PC-9 (cell line): ENCODE measurements at regions not wholly inside any gene's neighbourhood (a gene's known extent, or its start where the extent isn't known, plus 50 kb on each side); places are given as distances from the start of the nearest gene placed in this dataset.

Source experiments
- CTCF ChIP-seq: fragments of 200-600 bp; sonication (generic); conservative IDR thresholded peaks from 2 replicates; pipeline ENCODE4 v1.6.1; 2017; ENCODE audit warnings: mixed run types, antibody characterized with exemption, mild to moderate bottlenecking, moderate library complexity
- EZH2 ChIP-seq: fragments of 200-600 bp; sonication (generic); IDR thresholded peaks from 2 replicates; pipeline ENCODE4 v1.8.0; 2017; ENCODE audit warnings: antibody characterized with exemption, low read depth

DNA sequence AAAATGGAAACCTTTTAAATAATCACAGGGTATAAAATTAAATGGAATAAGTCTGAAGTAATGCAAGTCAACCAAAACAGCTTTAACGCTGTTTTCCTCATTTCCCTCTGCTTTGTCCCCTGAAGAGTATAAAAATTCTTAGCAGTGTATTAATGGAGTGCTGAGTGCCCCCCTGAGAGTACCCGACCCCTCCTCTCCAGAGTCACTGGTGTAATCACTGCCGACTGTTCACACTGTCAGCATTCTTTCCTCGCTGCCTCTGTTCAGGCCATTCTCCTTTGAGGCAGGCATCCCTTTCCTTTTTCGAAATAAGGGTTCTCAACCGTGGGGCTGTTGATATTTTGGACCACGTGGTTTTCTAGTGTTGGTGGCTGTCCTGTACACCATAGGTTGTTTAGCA, 146.9 kb upstream of the SLC10A2 start:
- TF ChIP-seq EZH2 (no peak), CTCF (no peak)
